H9 (cell line): ENCODE measurements at regions not wholly inside any gene's neighbourhood (a gene's known extent, or its start where the extent isn't known, plus 50 kb on each side); places are given as distances from the start of the nearest gene placed in this dataset.

Experiments
- DNase-seq: peaks from one replicate; pipeline ENCODE4 v3.0.0-alpha.2; 2017
- H2AFZ ChIP-seq: one replicate; pipeline ENCODE4 v1.6.1; 2013; ENCODE audit warnings: mild to moderate bottlenecking, low read length, control low read depth, moderate library complexity
- H2AK5ac ChIP-seq: 2 replicates; pipeline ENCODE4 v1.6.1; 2013; ENCODE audit warnings: low read length, control low read depth, mixed read lengths; ENCODE audit not compliant: insufficient read length
- H2BK120ac ChIP-seq: one replicate; pipeline ENCODE4 v1.6.1; 2013; ENCODE audit warnings: low read depth, mild to moderate bottlenecking, low read length, control low read depth, inconsistent platforms; ENCODE audit not compliant: poor library complexity, severe bottlenecking
- H2BK12ac ChIP-seq: 2 replicates; pipeline ENCODE4 v1.6.1; 2013; ENCODE audit warnings: low read length, control low read depth, mixed read lengths, low read depth; ENCODE audit not compliant: insufficient read length
- H2BK15ac ChIP-seq: 2 replicates; pipeline ENCODE4 v1.6.1; 2013; ENCODE audit warnings: low read depth, low read length, control low read depth
- H2BK20ac ChIP-seq: one replicate; pipeline ENCODE4 v1.6.1; 2013; ENCODE audit warnings: low read depth, mild to moderate bottlenecking, low read length, control low read depth, inconsistent platforms; ENCODE audit not compliant: poor library complexity, severe bottlenecking
- H2BK5ac ChIP-seq: 2 replicates; pipeline ENCODE4 v1.6.1; 2013; ENCODE audit warnings: low read length, control low read depth, mixed read lengths; ENCODE audit not compliant: insufficient read length
- H3K14ac ChIP-seq: 2 replicates; pipeline ENCODE4 v1.6.1; 2013; ENCODE audit warnings: low read length, control low read depth; ENCODE audit not compliant: insufficient read depth
- H3K18ac ChIP-seq: 2 replicates; pipeline ENCODE4 v1.6.1; 2013; ENCODE audit warnings: low read depth, mild to moderate bottlenecking, mixed read lengths, low read length, control low read depth; ENCODE audit not compliant: insufficient read length
- H3K23ac ChIP-seq: 2 replicates; pipeline ENCODE4 v1.6.1; 2013; ENCODE audit warnings: low read length, control low read depth, mixed read lengths, low read depth; ENCODE audit not compliant: insufficient read length
- H3K23me2 ChIP-seq: 2 replicates; pipeline ENCODE4 v1.6.1; 2013; ENCODE audit warnings: low read depth, mild to moderate bottlenecking, mixed read lengths, low read length, control low read depth; ENCODE audit not compliant: insufficient read length, poor library complexity, severe bottlenecking
- H3K27ac ChIP-seq: 2 replicates; pipeline ENCODE4 v1.5.1; 2013; ENCODE audit warnings: low read length, control low read depth, mixed read lengths, low read depth; ENCODE audit not compliant: insufficient read length
- H3K27me3 ChIP-seq: 2 replicates; pipeline ENCODE4 v1.6.1; 2013; ENCODE audit warnings: low read length, control low read depth, inconsistent platforms; ENCODE audit not compliant: insufficient read depth
- H3K4ac ChIP-seq: 2 replicates; pipeline ENCODE4 v1.6.1; 2013; ENCODE audit warnings: low read depth, mild to moderate bottlenecking, control low read depth, inconsistent platforms, low read length, moderate library complexity
- H3K4me1 ChIP-seq: 2 replicates; pipeline ENCODE4 v1.6.1; 2013; ENCODE audit warnings: low read length, control low read depth, inconsistent platforms; ENCODE audit not compliant: insufficient read depth
- H3K4me2 ChIP-seq: 2 replicates; pipeline ENCODE4 v1.6.1; 2013; ENCODE audit warnings: low read length, control low read depth, mixed read lengths; ENCODE audit not compliant: insufficient read length, insufficient read depth
- H3K56ac ChIP-seq: 2 replicates; pipeline ENCODE4 v1.6.1; 2013; ENCODE audit warnings: low read depth, mild to moderate bottlenecking, mixed read lengths, low read length, control low read depth; ENCODE audit not compliant: insufficient read length
- H3K79me1 ChIP-seq: 2 replicates; pipeline ENCODE4 v1.6.1; 2013; ENCODE audit warnings: low read depth, mild to moderate bottlenecking, moderate library complexity, low read length, control low read depth, inconsistent platforms; ENCODE audit not compliant: insufficient read depth, poor library complexity, severe bottlenecking
- H3K79me2 ChIP-seq: 2 replicates; pipeline ENCODE4 v1.6.1; 2013; ENCODE audit warnings: low read length, control low read depth, inconsistent platforms; ENCODE audit not compliant: insufficient read depth
- H3K9ac ChIP-seq: 2 replicates; pipeline ENCODE4 v1.6.1; 2013; ENCODE audit warnings: low read length, control low read depth, mixed read lengths; ENCODE audit not compliant: insufficient read length; ENCODE audit errors: extremely low read depth
- H3K9me3 ChIP-seq: one replicate; pipeline ENCODE4 v1.6.1; 2013; ENCODE audit warnings: low read depth, low read length, inconsistent platforms; ENCODE audit not compliant: control insufficient read depth
- H3T11ph ChIP-seq: one replicate; pipeline ENCODE4 v1.6.1; 2013; ENCODE audit warnings: mild to moderate bottlenecking, low read length, control low read depth, inconsistent platforms
- H4K20me1 ChIP-seq: one replicate; pipeline ENCODE4 v1.6.1; 2013; ENCODE audit not compliant: control insufficient read depth, insufficient read length, insufficient read depth
- H4K5ac ChIP-seq: 2 replicates; pipeline ENCODE4 v1.6.1; 2013; ENCODE audit warnings: low read depth, mild to moderate bottlenecking, mixed read lengths, low read length, control low read depth; ENCODE audit not compliant: insufficient read length
- H4K8ac ChIP-seq: replicated peaks from 2 replicates; pipeline ENCODE4 v1.6.1; 2013; ENCODE audit warnings: low read length, control low read depth, mixed read lengths, low read depth; ENCODE audit not compliant: insufficient read length
- H4K91ac ChIP-seq: 2 replicates; pipeline ENCODE4 v1.6.1; 2013; ENCODE audit warnings: low read depth, mild to moderate bottlenecking, moderate library complexity, mixed read lengths, low read length, control low read depth; ENCODE audit not compliant: insufficient read length
- H3K27ac Mint-ChIP-seq, 3 experiments: 2 replicates in 2 of 3; 3 replicates in 1 of 3; pipeline ENCODE4 v1.8.0; 2020 to 2021; ENCODE audit warnings: mixed read lengths in 3 of 3, mild to moderate bottlenecking in 1 of 3, moderate library complexity in 1 of 3
- H3K27me3 Mint-ChIP-seq: 2 replicates; pipeline ENCODE4 v1.8.0; 2021; ENCODE audit warnings: low read depth, mild to moderate bottlenecking, moderate library complexity, mixed read lengths
- H3K36me3 Mint-ChIP-seq, 3 experiments: 2 replicates in 2 of 3; 3 replicates in 1 of 3; pipeline ENCODE4 v1.8.0; 2020 to 2021; ENCODE audit warnings: low read depth in 3 of 3, mixed read lengths in 3 of 3; ENCODE audit not compliant: insufficient read depth in 1 of 3
- H3K4me1 Mint-ChIP-seq, 2 experiments: 2 replicates each; pipeline ENCODE4 v1.8.0; 2020; ENCODE audit warnings: mixed read lengths in 2 of 2
- H3K4me3 Mint-ChIP-seq, 2 experiments: 2 replicates in 1 of 2; 3 replicates in 1 of 2; pipeline ENCODE4 v1.8.0; 2020 to 2021; ENCODE audit warnings: mild to moderate bottlenecking in 2 of 2, mixed read lengths in 2 of 2, moderate library complexity in 1 of 2
- H3K9me3 Mint-ChIP-seq, 2 experiments: 2 replicates in 1 of 2; 3 replicates in 1 of 2; pipeline ENCODE4 v1.8.0; 2020; ENCODE audit warnings: mild to moderate bottlenecking in 2 of 2, mixed read lengths in 2 of 2, moderate library complexity in 1 of 2
- CTCF ChIP-seq: fragments of 200-600 bp; sonication (generic); conservative IDR thresholded peaks from 3 replicates; pipeline ENCODE4 v1.8.0; 2021; ENCODE audit warnings: antibody characterized with exemption, mild to moderate bottlenecking

- DNase-seq = no peak
- Histone ChIP-seq H4K8ac (no peak overlapping the region), H2AFZ (no peak overlapping the region), H2BK5ac (no peak overlapping the region), H3K79me2 (no peaks in the 10 kb centered on the region), H3K27me3 (no peaks in the 10 kb centered on the region), H3K14ac (no peak overlapping the region), H3K9me3 (no peaks in the 10 kb centered on the region), H3K18ac (no peak overlapping the region), H3K27ac (no peak overlapping the region), H4K20me1 (no peaks in the 10 kb centered on the region), H3T11ph (no peak overlapping the region), H3K79me1 (no peaks in the 10 kb centered on the region), H4K91ac (no peak overlapping the region), H3K23ac (no peak overlapping the region), H2BK12ac (no peak overlapping the region), H3K56ac (no peak overlapping the region), H3K4me2 (no peak overlapping the region), H2BK20ac (no peak overlapping the region), H3K9ac (no peak overlapping the region), H3K23me2 (no peaks in the 10 kb centered on the region), H3K4me1 (no peaks in the 10 kb centered on the region; the same call in 1 of the 2 replicates), H2BK15ac (no peak overlapping the region), H4K5ac (no peak overlapping the region), H2BK120ac (no peak overlapping the region), H2AK5ac (no peak overlapping the region), H3K4ac (no peak overlapping the region)
- Mint-ChIP-seq H3K9me3 (peaks cover 6 to 7% of the 10 kb centered on the region in 2 experiments; a peak in 4 of 5 replicates), H3K4me1 (peaks cover 5 to 6% of the 10 kb centered on the region in 2 experiments; a peak in 3 of 4 replicates), H3K36me3 (peaks cover 0 to 4% (median 2%) of the 10 kb centered on the region in 3 experiments; a peak in 2 of 7 replicates), H3K27ac (no peak overlapping the region), H3K27me3 (peaks cover 8% of the 10 kb centered on the region; the same call in 1 of the 2 replicates), H3K4me3 (no peak overlapping the region)
- no peak for TF ChIP-seq CTCF
Measured at GRCh38 chr7:91713669-91714068, 166.8 kb downstream of the MTERF1 start.
